ENCODE measurements at regions not wholly inside any gene's neighbourhood (a gene's known extent, or its start where the extent isn't known, plus 50 kb on each side); places are given as distances from the start of the nearest gene placed in this dataset.
"Not testable (repeated sequence)": the region's sequence is repeated elsewhere in the genome, so short reads cannot be mapped to it uniquely, and the experiment has no call there.

GRCh38 chr21:23926430-23926829 is 1680.9 kb downstream of the MRPL39 start:
- H3K27me3 ChIP-seq (ENCODE audit: insufficient read depth, low read length); H3K27ac ChIP-seq (ENCODE audit: low read depth, low read length); H3K36me3 ChIP-seq (ENCODE audit: insufficient read depth, low read length); H3K79me2 ChIP-seq (ENCODE audit: control insufficient read depth, insufficient read depth, low read length, unreplicated experiment); H3K4me1 ChIP-seq (ENCODE audit: control insufficient read depth, insufficient read depth, low read length, unreplicated experiment); H3K4me3 ChIP-seq (ENCODE audit: low read depth, low read length); H2AFZ ChIP-seq (ENCODE audit: low read length, unreplicated experiment): not testable (repeated sequence)

GRCh38 chr21:23921670-23922418 is 1685.4 kb downstream of the MRPL39 start:
- H3K4me3 ChIP-seq (ENCODE audit: low read depth, low read length) = no peak overlapping the region
- no peaks in the 10 kb centered on the region for H3K27me3 ChIP-seq (ENCODE audit: insufficient read depth, low read length)
- no peak overlapping the region for H2AFZ ChIP-seq (ENCODE audit: low read length, unreplicated experiment)
- H3K36me3 ChIP-seq (ENCODE audit: insufficient read depth, low read length) = no peaks in the 10 kb centered on the region
- H3K27ac ChIP-seq (ENCODE audit: low read depth, low read length) = no peak overlapping the region
- no peaks in the 10 kb centered on the region for H3K79me2 ChIP-seq (ENCODE audit: control insufficient read depth, insufficient read depth, low read length, unreplicated experiment)
- H3K4me1 ChIP-seq (ENCODE audit: control insufficient read depth, insufficient read depth, low read length, unreplicated experiment) = no peaks in the 10 kb centered on the region

GRCh38 chr21:23900727-23901126 is 1706.6 kb downstream of the MRPL39 start:
- Histone ChIP-seq H3K79me2 (ENCODE audit: control insufficient read depth, insufficient read depth, low read length, unreplicated experiment) (no peaks in the 10 kb centered on the region), H3K4me3 (ENCODE audit: low read depth, low read length) (no peak overlapping the region), H3K36me3 (ENCODE audit: insufficient read depth, low read length) (no peaks in the 10 kb centered on the region), H2AFZ (ENCODE audit: low read length, unreplicated experiment) (no peak overlapping the region), H3K4me1 (ENCODE audit: control insufficient read depth, insufficient read depth, low read length, unreplicated experiment) (no peaks in the 10 kb centered on the region), H3K27ac (ENCODE audit: low read depth, low read length) (no peak overlapping the region), H3K27me3 (ENCODE audit: insufficient read depth, low read length) (no peaks in the 10 kb centered on the region)

GRCh38 chr21:23899561-23899960 is 1707.7 kb downstream of the MRPL39 start:
- Histone ChIP-seq H3K4me3 (ENCODE audit: low read depth, low read length) (no peak overlapping the region), H3K36me3 (ENCODE audit: insufficient read depth, low read length) (no peaks in the 10 kb centered on the region), H3K27ac (ENCODE audit: low read depth, low read length) (no peak overlapping the region), H3K79me2 (ENCODE audit: control insufficient read depth, insufficient read depth, low read length, unreplicated experiment) (no peaks in the 10 kb centered on the region), H3K4me1 (ENCODE audit: control insufficient read depth, insufficient read depth, low read length, unreplicated experiment) (no peaks in the 10 kb centered on the region), H2AFZ (ENCODE audit: low read length, unreplicated experiment) (no peak overlapping the region), H3K27me3 (ENCODE audit: insufficient read depth, low read length) (no peaks in the 10 kb centered on the region)

- no peak overlapping the region for H2AFZ ChIP-seq (ENCODE audit: low read length, unreplicated experiment)
- no peak overlapping the region for H3K4me3 ChIP-seq (ENCODE audit: low read depth, low read length)
- no peaks in the 10 kb centered on the region for H3K27me3 ChIP-seq (ENCODE audit: insufficient read depth, low read length)
- no peak overlapping the region for H3K27ac ChIP-seq (ENCODE audit: low read depth, low read length)
- no peaks in the 10 kb centered on the region for H3K4me1 ChIP-seq (ENCODE audit: control insufficient read depth, insufficient read depth, low read length, unreplicated experiment)
- no peaks in the 10 kb centered on the region for H3K79me2 ChIP-seq (ENCODE audit: control insufficient read depth, insufficient read depth, low read length, unreplicated experiment)
- no peaks in the 10 kb centered on the region for H3K36me3 ChIP-seq (ENCODE audit: insufficient read depth, low read length)
These were observed 1716.6 kb downstream of the MRPL39 start for GRCh38 chr21:23890652-23891051.

GRCh38 chr21:23887725-23888306 is 1719.5 kb downstream of the MRPL39 start:
- no peak overlapping the region for H3K4me3 ChIP-seq (ENCODE audit: low read depth, low read length)
- H3K36me3 ChIP-seq (ENCODE audit: insufficient read depth, low read length) = no peaks in the 10 kb centered on the region
- H3K4me1 ChIP-seq (ENCODE audit: control insufficient read depth, insufficient read depth, low read length, unreplicated experiment) = no peaks in the 10 kb centered on the region
- H2AFZ ChIP-seq (ENCODE audit: low read length, unreplicated experiment) = no peak overlapping the region
- H3K79me2 ChIP-seq (ENCODE audit: control insufficient read depth, insufficient read depth, low read length, unreplicated experiment) = no peaks in the 10 kb centered on the region
- H3K27ac ChIP-seq (ENCODE audit: low read depth, low read length) = no peak overlapping the region
- H3K27me3 ChIP-seq (ENCODE audit: insufficient read depth, low read length) = no peaks in the 10 kb centered on the region

- no peaks in the 10 kb centered on the region for H3K79me2 ChIP-seq (ENCODE audit: control insufficient read depth, insufficient read depth, low read length, unreplicated experiment)
- no peaks in the 10 kb centered on the region for H3K36me3 ChIP-seq (ENCODE audit: insufficient read depth, low read length)
- no peaks in the 10 kb centered on the region for H3K27me3 ChIP-seq (ENCODE audit: insufficient read depth, low read length)
- no peak overlapping the region for H3K27ac ChIP-seq (ENCODE audit: low read depth, low read length)
- no peaks in the 10 kb centered on the region for H3K4me1 ChIP-seq (ENCODE audit: control insufficient read depth, insufficient read depth, low read length, unreplicated experiment)
- H2AFZ ChIP-seq (ENCODE audit: low read length, unreplicated experiment) = no peak overlapping the region
- H3K4me3 ChIP-seq (ENCODE audit: low read depth, low read length) = no peak overlapping the region
These were observed 1720.2 kb downstream of the MRPL39 start for GRCh38 chr21:23886828-23887724.

GRCh38 chr21:23881783-23882182 is 1725.5 kb downstream of the MRPL39 start:
- Histone ChIP-seq H2AFZ (ENCODE audit: low read length, unreplicated experiment) (no peak overlapping the region), H3K4me1 (ENCODE audit: control insufficient read depth, insufficient read depth, low read length, unreplicated experiment) (no peaks in the 10 kb centered on the region), H3K36me3 (ENCODE audit: insufficient read depth, low read length) (no peaks in the 10 kb centered on the region)

GRCh38 chr21:23876925-23877558 is 1730.2 kb downstream of the MRPL39 start:
- Histone ChIP-seq H3K27ac (ENCODE audit: low read depth, low read length) (no peak overlapping the region), H3K4me3 (ENCODE audit: low read depth, low read length) (no peak overlapping the region), H2AFZ (ENCODE audit: low read length, unreplicated experiment) (no peak overlapping the region), H3K27me3 (ENCODE audit: insufficient read depth, low read length) (no peaks in the 10 kb centered on the region), H3K4me1 (ENCODE audit: control insufficient read depth, insufficient read depth, low read length, unreplicated experiment) (no peaks in the 10 kb centered on the region), H3K79me2 (ENCODE audit: control insufficient read depth, insufficient read depth, low read length, unreplicated experiment) (no peaks in the 10 kb centered on the region), H3K36me3 (ENCODE audit: insufficient read depth, low read length) (no peaks in the 10 kb centered on the region)

More at GRCh38 chr21:23881783-23882182, 1725.5 kb downstream of the MRPL39 start:
- Histone ChIP-seq H3K27ac (ENCODE audit: low read depth, low read length) (no peak overlapping the region), H3K4me3 (ENCODE audit: low read depth, low read length) (no peak overlapping the region), H3K79me2 (ENCODE audit: control insufficient read depth, insufficient read depth, low read length, unreplicated experiment) (no peaks in the 10 kb centered on the region), H3K27me3 (ENCODE audit: insufficient read depth, low read length) (no peaks in the 10 kb centered on the region)

- Histone ChIP-seq H3K4me1 (ENCODE audit: control insufficient read depth, insufficient read depth, low read length, unreplicated experiment) (no peaks in the 10 kb centered on the region), H3K4me3 (ENCODE audit: low read depth, low read length) (no peak overlapping the region)
These were observed 1733.0 kb downstream of the MRPL39 start for GRCh38 chr21:23874271-23874670.

More at GRCh38 chr21:23874271-23874670, 1733.0 kb downstream of the MRPL39 start:
- Histone ChIP-seq H2AFZ (ENCODE audit: low read length, unreplicated experiment) (no peak overlapping the region), H3K27me3 (ENCODE audit: insufficient read depth, low read length) (no peaks in the 10 kb centered on the region), H3K79me2 (ENCODE audit: control insufficient read depth, insufficient read depth, low read length, unreplicated experiment) (no peaks in the 10 kb centered on the region), H3K36me3 (ENCODE audit: insufficient read depth, low read length) (no peaks in the 10 kb centered on the region), H3K27ac (ENCODE audit: low read depth, low read length) (no peak overlapping the region)

Data from ACC112 (cell line).